Osteoblast (primary cell): ENCODE measurements at regions not wholly inside any gene's neighbourhood (a gene's known extent, or its start where the extent isn't known, plus 50 kb on each side); places are given as distances from the start of the nearest gene placed in this dataset.

Experiments used
- DNase-seq: peaks from one replicate; pipeline ENCODE4 v3.0.0; 2011; ENCODE audit warnings: low spot score, mixed read lengths; ENCODE audit not compliant: insufficient read length; ENCODE audit errors: missing footprints
- H2AFZ ChIP-seq: 2 replicates; pipeline ENCODE4 v1.6.0; 2011; ENCODE audit warnings: mild to moderate bottlenecking, low read length
- H3K27ac ChIP-seq: 2 replicates; pipeline ENCODE4 v1.5.1; 2011; ENCODE audit warnings: mild to moderate bottlenecking, low read depth, low read length, moderate library complexity
- H3K27me3 ChIP-seq: 2 replicates; pipeline ENCODE4 v1.6.0; 2012; ENCODE audit warnings: mild to moderate bottlenecking, control low read depth, inconsistent platforms, low read length, moderate library complexity; ENCODE audit not compliant: insufficient read depth
- H3K36me3 ChIP-seq: 2 replicates; pipeline ENCODE4 v1.5.1; 2011; ENCODE audit warnings: mild to moderate bottlenecking, low read length, control low read depth, moderate library complexity; ENCODE audit not compliant: insufficient read depth
- H3K4me1 ChIP-seq: 2 replicates; pipeline ENCODE4 v1.5.1; 2011; ENCODE audit warnings: mild to moderate bottlenecking, low read length, control low read depth, moderate library complexity; ENCODE audit not compliant: insufficient read depth
- H3K4me2 ChIP-seq: 2 replicates; pipeline ENCODE4 v1.6.0; 2011; ENCODE audit warnings: mild to moderate bottlenecking, low read length; ENCODE audit not compliant: insufficient read depth
- H3K4me3 ChIP-seq: fragments of 200-600 bp; sonication (generic); 3 replicates; pipeline ENCODE4 v1.5.1; 2012; ENCODE audit warnings: mild to moderate bottlenecking, low read length, inconsistent platforms; ENCODE audit not compliant: insufficient read depth
- H3K79me2 ChIP-seq: 2 replicates; pipeline ENCODE4 v1.6.0; 2012; ENCODE audit warnings: mild to moderate bottlenecking, low read length, control low read depth, inconsistent platforms; ENCODE audit not compliant: insufficient read depth
- H3K9me3 ChIP-seq: 2 replicates; pipeline ENCODE4 v1.5.1; 2011; ENCODE audit warnings: low read depth, low read length, control low read depth
- H4K20me1 ChIP-seq: 2 replicates; pipeline ENCODE4 v1.6.0; 2012; ENCODE audit warnings: mild to moderate bottlenecking, low read length, control low read depth; ENCODE audit not compliant: insufficient read depth
- TF ChIP-seq, protein P1 (sequence below): IDR thresholded peaks from 2 replicates; pipeline ENCODE4 v1.5.1; 2011; ENCODE audit warnings: mild to moderate bottlenecking, low read depth, low read length, moderate library complexity; ENCODE audit errors: extremely low read depth

DNA sequence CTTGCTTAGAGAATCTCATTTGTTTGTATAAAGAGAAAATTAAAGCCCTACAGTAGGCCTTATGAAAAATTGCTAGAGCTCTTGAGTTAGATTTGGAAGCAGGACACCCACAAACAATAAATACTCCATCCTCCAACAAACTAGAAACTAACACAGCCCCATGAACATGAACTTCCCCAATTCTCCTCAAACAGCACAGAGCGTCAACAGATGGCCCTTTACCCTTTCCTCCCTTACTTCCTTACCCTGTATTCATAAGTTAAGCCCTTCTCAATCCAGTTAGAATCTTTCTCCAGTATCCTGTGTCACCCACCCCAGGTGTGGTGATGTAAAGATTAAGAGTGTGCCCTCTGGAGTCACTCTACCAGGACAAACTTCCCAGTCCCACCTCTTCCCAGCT, 113.7 kb downstream of the UNC5CL start:
- TF ChIP-seq, protein P1, sequence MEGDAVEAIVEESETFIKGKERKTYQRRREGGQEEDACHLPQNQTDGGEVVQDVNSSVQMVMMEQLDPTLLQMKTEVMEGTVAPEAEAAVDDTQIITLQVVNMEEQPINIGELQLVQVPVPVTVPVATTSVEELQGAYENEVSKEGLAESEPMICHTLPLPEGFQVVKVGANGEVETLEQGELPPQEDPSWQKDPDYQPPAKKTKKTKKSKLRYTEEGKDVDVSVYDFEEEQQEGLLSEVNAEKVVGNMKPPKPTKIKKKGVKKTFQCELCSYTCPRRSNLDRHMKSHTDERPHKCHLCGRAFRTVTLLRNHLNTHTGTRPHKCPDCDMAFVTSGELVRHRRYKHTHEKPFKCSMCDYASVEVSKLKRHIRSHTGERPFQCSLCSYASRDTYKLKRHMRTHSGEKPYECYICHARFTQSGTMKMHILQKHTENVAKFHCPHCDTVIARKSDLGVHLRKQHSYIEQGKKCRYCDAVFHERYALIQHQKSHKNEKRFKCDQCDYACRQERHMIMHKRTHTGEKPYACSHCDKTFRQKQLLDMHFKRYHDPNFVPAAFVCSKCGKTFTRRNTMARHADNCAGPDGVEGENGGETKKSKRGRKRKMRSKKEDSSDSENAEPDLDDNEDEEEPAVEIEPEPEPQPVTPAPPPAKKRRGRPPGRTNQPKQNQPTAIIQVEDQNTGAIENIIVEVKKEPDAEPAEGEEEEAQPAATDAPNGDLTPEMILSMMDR: no peak
- Histone ChIP-seq H3K27me3 (peaks cover 15% of the 10 kb centered on the region), H2AFZ (no peak overlapping the region), H3K4me3 (no peak overlapping the region), H3K4me2 (no peak overlapping the region), H4K20me1 (no peaks in the 10 kb centered on the region), H3K36me3 (no peaks in the 10 kb centered on the region), H3K27ac (no peak overlapping the region), H3K4me1 (no peaks in the 10 kb centered on the region), H3K79me2 (no peaks in the 10 kb centered on the region), H3K9me3 (no peaks in the 10 kb centered on the region)
- no peak for DNase-seq

DNA sequence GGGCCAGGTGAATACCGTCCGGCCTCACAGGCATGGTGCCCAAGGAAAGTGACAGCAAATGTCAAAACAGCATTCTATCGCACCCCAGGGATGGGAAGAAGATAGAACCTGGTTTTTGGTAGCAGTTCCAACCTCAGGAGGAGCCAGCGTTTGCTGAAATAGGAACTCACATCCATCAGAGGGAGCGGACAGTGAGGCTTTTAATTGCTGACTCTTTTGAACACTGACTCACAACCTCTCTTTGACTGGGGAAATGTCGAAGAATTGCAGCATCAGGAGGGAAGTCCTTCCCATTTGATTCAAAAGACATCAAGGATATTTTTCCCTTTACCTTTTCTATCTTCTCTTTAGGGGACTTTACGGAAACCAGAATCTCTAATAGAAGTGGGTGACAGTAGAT, 114.2 kb downstream of the UNC5CL start:
- Histone ChIP-seq H3K4me2 (no peak overlapping the region), H2AFZ (no peak overlapping the region)

DNA sequence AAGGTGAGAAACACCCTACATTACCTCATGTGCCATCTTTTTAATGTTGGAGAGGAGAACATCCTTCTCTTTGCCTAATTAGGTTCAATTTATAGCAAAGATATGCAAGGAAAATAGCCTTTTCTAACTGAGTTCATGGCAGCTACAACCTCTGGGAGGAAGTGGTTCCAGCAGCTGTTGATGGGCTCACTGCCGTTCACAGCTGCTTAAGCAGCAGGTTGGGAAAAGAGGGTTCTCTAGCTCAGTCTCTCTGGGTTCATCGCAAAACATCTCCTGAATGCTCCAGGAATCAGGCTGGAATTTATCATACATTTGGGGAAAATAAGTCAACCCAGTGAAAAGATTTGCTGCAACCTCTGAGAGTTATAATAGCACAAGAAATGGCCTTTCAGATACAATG, 115.1 kb downstream of the UNC5CL start:
- Histone ChIP-seq H3K79me2 (no peaks in the 10 kb centered on the region), H3K9me3 (no peaks in the 10 kb centered on the region), H3K27me3 (peaks cover 21% of the 10 kb centered on the region), H3K27ac (no peak overlapping the region), H4K20me1 (no peaks in the 10 kb centered on the region), H2AFZ (no peak overlapping the region), H3K36me3 (no peaks in the 10 kb centered on the region), H3K4me3 (no peak overlapping the region), H3K4me2 (no peak overlapping the region), H3K4me1 (no peaks in the 10 kb centered on the region)
- TF ChIP-seq, protein P1: no peak
- DNase-seq: no peak

More for the DNA sequence above, 114.2 kb downstream of the UNC5CL start:
- Histone ChIP-seq H3K9me3 (no peaks in the 10 kb centered on the region), H4K20me1 (no peaks in the 10 kb centered on the region), H3K4me3 (no peak overlapping the region), H3K36me3 (no peaks in the 10 kb centered on the region), H3K27me3 (peaks cover 18% of the 10 kb centered on the region), H3K27ac (no peak overlapping the region), H3K79me2 (no peaks in the 10 kb centered on the region), H3K4me1 (no peaks in the 10 kb centered on the region)
- DNase-seq: no peak
- TF ChIP-seq, protein P1: no peak

DNA sequence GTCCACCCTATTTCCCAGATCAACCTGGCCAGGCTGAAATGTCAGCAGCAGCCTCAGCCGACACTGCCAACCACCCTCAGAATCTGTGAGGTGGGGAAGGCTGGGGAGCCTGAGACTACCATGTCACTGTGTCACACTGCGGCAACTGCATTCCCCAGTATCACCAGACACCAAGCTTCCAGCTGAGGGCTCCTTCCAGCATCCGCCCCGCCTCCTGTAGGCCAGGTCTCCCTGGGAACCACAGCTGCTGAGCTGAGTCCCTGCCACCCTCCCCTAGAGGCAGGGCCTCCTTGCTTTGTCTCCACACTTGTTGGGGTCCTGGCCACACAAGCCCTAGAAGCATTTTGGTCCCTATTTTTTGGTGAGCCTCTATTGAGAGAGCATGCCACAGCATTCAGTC, 115.7 kb downstream of the UNC5CL start:
- Histone ChIP-seq H3K79me2 (no peaks in the 10 kb centered on the region), H3K4me1 (no peaks in the 10 kb centered on the region), H3K27ac (no peak overlapping the region), H3K4me2 (no peak overlapping the region), H3K9me3 (no peaks in the 10 kb centered on the region), H3K36me3 (no peaks in the 10 kb centered on the region), H4K20me1 (no peaks in the 10 kb centered on the region), H3K27me3 (peaks cover 26% of the 10 kb centered on the region), H2AFZ (no peak overlapping the region), H3K4me3 (no peak overlapping the region)
- no peak for DNase-seq
- TF ChIP-seq, protein P1: no peak
